H1 (cell line): ENCODE measurements at regions not wholly inside any gene's neighbourhood (a gene's known extent, or its start where the extent isn't known, plus 50 kb on each side); places are given as distances from the start of the nearest gene placed in this dataset.

Experiments used
- CTCF ChIA-PET: fragments of 300-600 bp; sonication (Branson Sonifier 250); formaldehyde crosslinking; loops from one replicate; lab custom pipeline; 2021; ENCODE audit not compliant: partially characterized antibody; lab: Charles Lee
- POLR2A ChIA-PET: fragments of 300-600 bp; sonication (Branson Sonifier 250); formaldehyde crosslinking; loops from one replicate; lab custom pipeline; 2021; ENCODE audit warnings: inconsistent platforms; ENCODE audit not compliant: partially characterized antibody; lab: Charles Lee
- DNase-seq, 2 experiments: peaks; one replicate each; pipeline versions ENCODE4 v3.0.0 to v3.0.0-alpha.2; 2010 to 2022; ENCODE audit warnings: low spot score in 2 of 2, low read depth in 1 of 2, mixed read lengths in 1 of 2
- FAIRE-seq: peaks from 2 replicates; lab custom pipeline; 2011; peaks lifted over from hg19 to GRCh38; lab: Jason Lieb, UNC
- H2AFZ ChIP-seq: 2 replicates; pipeline ENCODE4 v1.8.1; 2012; ENCODE audit warnings: low read length, inconsistent platforms
- H2AK5ac ChIP-seq: 2 replicates; pipeline ENCODE4 v1.6.1; 2013; ENCODE audit warnings: low read depth, low read length
- H2BK120ac ChIP-seq: replicated peaks from 2 replicates; pipeline ENCODE3; 2013; ENCODE audit warnings: low read depth, low read length, inconsistent platforms
- H2BK12ac ChIP-seq: 2 replicates; pipeline ENCODE4 v1.6.1; 2013; ENCODE audit warnings: low read depth, low read length
- H2BK15ac ChIP-seq: 2 replicates; pipeline ENCODE4 v1.6.1; 2013; ENCODE audit warnings: low read length
- H2BK20ac ChIP-seq: 2 replicates; pipeline ENCODE4 v1.6.1; 2013; ENCODE audit warnings: low read length
- H2BK5ac ChIP-seq: 2 replicates; pipeline ENCODE4 v1.6.1; 2013; ENCODE audit warnings: low read depth, low read length
- H3K14ac ChIP-seq: 2 replicates; pipeline ENCODE4 v1.6.1; 2013; ENCODE audit warnings: inconsistent platforms; ENCODE audit not compliant: insufficient read length
- H3K18ac ChIP-seq: 2 replicates; pipeline ENCODE4 v1.6.1; 2013; ENCODE audit warnings: low read length; ENCODE audit errors: extremely low read depth
- H3K23ac ChIP-seq: 2 replicates; pipeline ENCODE4 v1.6.1; 2013; ENCODE audit warnings: inconsistent platforms; ENCODE audit not compliant: insufficient read length
- H3K23me2 ChIP-seq: 2 replicates; pipeline ENCODE4 v1.6.1; 2013; ENCODE audit warnings: low read depth, low read length
- H3K27ac ChIP-seq: 2 replicates; pipeline ENCODE4 v1.6.1; 2011; ENCODE audit warnings: low read depth, low read length, inconsistent platforms
- H3K27me3 ChIP-seq, 4 experiments: replicated peaks in 1 of 4; 1 replicate in 1 of 4; 2 replicates in 3 of 4; pipeline versions ENCODE4 v1.6.1 to v1.8.1; 2011 to 2013; ENCODE audit warnings: low read length in 3 of 4, mild to moderate bottlenecking in 3 of 4, inconsistent platforms in 2 of 4, mixed read lengths in 2 of 4, moderate library complexity in 1 of 4; ENCODE audit not compliant: control insufficient read depth in 3 of 4, insufficient read depth in 3 of 4; ENCODE audit errors: extremely low read depth in 1 of 4
- H3K36me3 ChIP-seq, 4 experiments: 2 replicates each; pipeline versions ENCODE4 v1.6.1 to v1.8.1; 2011 to 2013; ENCODE audit warnings: mild to moderate bottlenecking in 4 of 4, low read length in 3 of 4, moderate library complexity in 2 of 4, control low read depth in 1 of 4, inconsistent platforms in 1 of 4; ENCODE audit not compliant: insufficient read depth in 4 of 4, control insufficient read depth in 2 of 4
- H3K4ac ChIP-seq: replicated peaks from 2 replicates; pipeline ENCODE3; 2013; ENCODE audit warnings: low read length, low read depth, mixed read lengths, inconsistent platforms; ENCODE audit not compliant: insufficient read length
- H3K4me1 ChIP-seq, 4 experiments: replicated peaks in 1 of 4; 1 replicate in 1 of 4; 2 replicates in 3 of 4; pipeline versions ENCODE4 v1.6.1 to v1.8.1; 2011 to 2013; ENCODE audit warnings: low read length in 3 of 4, inconsistent platforms in 2 of 4, mixed read lengths in 1 of 4; ENCODE audit not compliant: insufficient read depth in 4 of 4, control insufficient read depth in 3 of 4
- H3K4me2 ChIP-seq, 2 experiments: 2 replicates each; pipeline versions ENCODE4 v1.6.1 to v1.8.1; 2011 to 2013; ENCODE audit warnings: low read depth in 2 of 2, low read length in 2 of 2, control low read depth in 1 of 2, inconsistent platforms in 1 of 2, mild to moderate bottlenecking in 1 of 2; ENCODE audit not compliant: insufficient read depth in 1 of 2
- H3K4me3 ChIP-seq, 4 experiments: fragments of 200-600, 300-600 bp in 1 of 4; sonication (generic), shearing (Covaris generic), sonication (Bioruptor Twin) in 1 of 4; 2 replicates each; pipeline versions ENCODE4 v1.5.1 to v1.8.1; 2011 to 2016; ENCODE audit warnings: low read length in 4 of 4, low read depth in 3 of 4, control low read depth in 2 of 4, inconsistent platforms in 2 of 4, mild to moderate bottlenecking in 2 of 4, mixed read lengths in 1 of 4, moderate library complexity in 1 of 4; ENCODE audit not compliant: insufficient read depth in 2 of 4; ENCODE audit errors: extremely low read depth in 1 of 4
- H3K56ac ChIP-seq: replicated peaks from 2 replicates; pipeline ENCODE3; 2013; ENCODE audit warnings: low read depth, mild to moderate bottlenecking, mixed read lengths, low read length, inconsistent platforms; ENCODE audit not compliant: insufficient read length
- H3K79me1 ChIP-seq: 2 replicates; pipeline ENCODE4 v1.6.1; 2013; ENCODE audit warnings: low read depth, low read length, control low read depth
- H3K79me2 ChIP-seq, 2 experiments: 2 replicates each; pipeline versions ENCODE4 v1.6.1 to v1.8.1; 2012 to 2013; ENCODE audit warnings: low read length in 2 of 2, mild to moderate bottlenecking in 2 of 2, inconsistent platforms in 1 of 2; ENCODE audit not compliant: insufficient read depth in 2 of 2, control insufficient read depth in 1 of 2
- H3K9ac ChIP-seq, 4 experiments: replicated peaks in 1 of 4; 1 replicate in 1 of 4; 2 replicates in 3 of 4; pipeline versions ENCODE4 v1.6.1 to v1.8.1; 2011 to 2013; ENCODE audit warnings: low read depth in 3 of 4, low read length in 3 of 4, control low read depth in 2 of 4, mild to moderate bottlenecking in 2 of 4, moderate library complexity in 2 of 4, inconsistent platforms in 1 of 4; ENCODE audit errors: extremely low read depth in 1 of 4
- H3K9me3 ChIP-seq, 2 experiments: 2 replicates each; pipeline versions ENCODE4 v1.6.1 to v1.8.1; 2012 to 2013; ENCODE audit warnings: mild to moderate bottlenecking in 2 of 2, moderate library complexity in 2 of 2, control low read depth in 1 of 2, inconsistent platforms in 1 of 2, low read depth in 1 of 2, low read length in 1 of 2, mixed read lengths in 1 of 2; ENCODE audit not compliant: insufficient read depth in 2 of 2
- H4K20me1 ChIP-seq, 2 experiments: replicated peaks in 1 of 2; 2 replicates each; pipeline versions ENCODE3 to v1.8.1; 2011 to 2013; ENCODE audit warnings: inconsistent platforms in 2 of 2, low read length in 2 of 2, mild to moderate bottlenecking in 1 of 2; ENCODE audit not compliant: insufficient read depth in 2 of 2, control insufficient read depth in 1 of 2
- H4K5ac ChIP-seq: 2 replicates; pipeline ENCODE4 v1.6.1; 2013; ENCODE audit warnings: low read length, low read depth, mixed read lengths, inconsistent platforms; ENCODE audit not compliant: insufficient read length
- H4K8ac ChIP-seq: 2 replicates; pipeline ENCODE4 v1.8.0; 2013; ENCODE audit warnings: mild to moderate bottlenecking, moderate library complexity, low read length, inconsistent platforms; ENCODE audit not compliant: insufficient read depth; ENCODE audit errors: extremely low read depth
- H4K91ac ChIP-seq: replicated peaks from 2 replicates; pipeline ENCODE3; 2013; ENCODE audit warnings: low read length, mixed read lengths, inconsistent platforms; ENCODE audit not compliant: insufficient read length
- RAD21 ChIP-seq, 2 experiments: IDR thresholded peaks in 1 of 2; conservative IDR thresholded peaks in 1 of 2; 2 replicates each; pipeline ENCODE4 v1.6.1; 2011; ENCODE audit warnings: low read depth in 2 of 2, low read length in 2 of 2, improper control_type of control experiment in 1 of 2, inconsistent platforms in 1 of 2, mild to moderate bottlenecking in 1 of 2, moderate library complexity in 1 of 2
- WGBS, 2 experiments: shearing (Covaris generic) in 1 of 2; methylation state at CpG; one replicate each; pipeline versions ENCODE4 v1.1.6 to v1.1.7; 2013 to 2015; ENCODE audit warnings: low lambda C conversion rate in 2 of 2, mixed read lengths in 2 of 2, inconsistent platforms in 1 of 2, low coverage in 1 of 2, missing lambda C conversion rate in 1 of 2; ENCODE audit not compliant: insufficient replicate concordance in 2 of 2, insufficient coverage in 1 of 2, insufficient read length in 1 of 2; ENCODE audit errors: extremely low coverage in 1 of 2, missing lambda C conversion rate in 1 of 2; 5-methylcytosine and 5-hydroxymethylcytosine counted together

DNA sequence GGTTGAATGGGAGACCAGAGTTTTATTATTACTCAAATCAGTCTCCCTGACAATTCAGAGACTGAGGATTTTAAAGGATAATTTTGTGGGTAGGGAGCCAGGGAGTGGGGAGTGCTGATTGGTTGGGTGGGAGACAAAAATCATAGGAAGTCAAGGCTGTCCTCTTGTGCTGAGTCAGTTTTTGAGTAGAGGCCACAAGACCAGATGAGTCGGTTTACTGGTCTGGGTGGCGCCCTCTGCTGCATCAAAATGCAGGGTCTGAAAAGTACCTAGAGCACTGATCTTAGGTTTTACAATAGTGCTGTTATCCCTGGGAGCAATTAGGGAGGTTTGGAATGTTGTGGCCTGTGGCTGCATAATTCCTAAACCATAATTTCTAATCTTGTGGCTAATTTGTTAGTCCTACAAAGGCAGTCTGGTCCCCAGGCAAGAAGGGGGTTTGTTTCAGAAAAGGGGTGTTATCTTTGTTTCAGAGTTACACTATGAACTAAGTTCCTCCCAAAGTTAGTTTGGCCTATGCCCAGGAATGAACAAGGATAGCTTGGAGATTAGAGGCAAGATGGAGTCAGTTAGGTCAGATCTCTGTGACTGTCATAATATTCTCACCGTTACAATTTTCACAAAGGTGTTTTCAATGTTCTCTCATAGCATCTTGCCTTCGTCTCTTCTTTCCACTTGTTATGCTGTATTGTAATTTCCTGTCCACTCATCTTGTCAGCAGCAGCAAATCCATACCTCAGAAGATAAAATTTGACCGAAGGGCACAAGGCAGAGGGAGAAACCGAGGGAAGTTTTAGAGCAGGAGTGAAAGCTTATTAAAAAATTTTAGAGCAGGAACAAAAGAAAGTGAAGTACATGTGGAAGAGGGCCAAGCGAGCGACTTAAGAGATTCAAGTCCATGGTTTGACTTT lies 59.2 kb upstream of the CLINT1 start:
- ChIA-PET POLR2A (interaction anchor here (1.5 kb wide), 1 partner anchor 59 kb away, joined by 4 read pairs; the partner anchor contains the start of gene CLINT1), CTCF (interaction anchor here (0.6 to 9.1 kb wide), 27 partner anchors 9 to 1214 kb away, joined by 3 to 72 read pairs (median 4); partner anchors contain the start of gene CLINT1)
- 0 out of 2 replicates have a peak overlapping the region, but pooled peaks have one; percentile 50 for H2BK15ac ChIP-seq
- H3K4me2 ChIP-seq = no peak overlapping the region
- H3K4me1 ChIP-seq = peaks cover 0 to 10% (median 6%) of the 10 kb centered on the region in 4 experiments; a peak in 6 of 7 replicates
- H3K9ac ChIP-seq = no peak overlapping the region
- H3K23ac ChIP-seq = no peak overlapping the region
- H4K5ac ChIP-seq = no peak overlapping the region
- H3K27ac ChIP-seq = no peak overlapping the region
- no peaks in the 10 kb centered on the region for H3K36me3 ChIP-seq
- peak; percentile 55 for FAIRE-seq
- H3K4me3 ChIP-seq = no peak overlapping the region
- no peak overlapping the region for H3K4ac ChIP-seq
- no peak overlapping the region for H4K91ac ChIP-seq
- H4K20me1 ChIP-seq = no peaks in the 10 kb centered on the region
- no peak overlapping the region for H2BK20ac ChIP-seq
- H3K27me3 ChIP-seq = no peaks in the 10 kb centered on the region
- no peak overlapping the region for H4K8ac ChIP-seq
- no peak overlapping the region for H3K56ac ChIP-seq
- no peak overlapping the region for H2BK120ac ChIP-seq
- H2BK12ac ChIP-seq = no peak overlapping the region; the same call in 1 of the 2 replicates
- no peak overlapping the region for H2AK5ac ChIP-seq
- H3K23me2 ChIP-seq = no peaks in the 10 kb centered on the region
- H3K79me2 ChIP-seq = no peaks in the 10 kb centered on the region
- H3K18ac ChIP-seq = no peak overlapping the region
- DNase-seq = peak; percentile 50 to 75
- H3K79me1 ChIP-seq = no peaks in the 10 kb centered on the region
- H3K9me3 ChIP-seq = no peaks in the 10 kb centered on the region
- no peak overlapping the region for H2BK5ac ChIP-seq
- H3K14ac ChIP-seq = no peak overlapping the region
- no peak overlapping the region for H2AFZ ChIP-seq
- 67% methylated on average over 8 of the region's 8 CpGs; no CpG with 5 or more reads in 1 of the 2 experiments for WGBS, 2 experiments
- peak; percentile 73 to 80 for TF ChIP-seq RAD21 (IDR thresholded peaks at IDR 0.05 in 1 of 2, conservative IDR thresholded peaks at IDR 0.05 in 1 of 2; ENCODE audit: low read depth in 2 of 2, low read length in 2 of 2)
